Gastrocnemius medialis (tissue), 4 donors: ENCODE measurements at regions not wholly inside any gene's neighbourhood (a gene's known extent, or its start where the extent isn't known, plus 50 kb on each side); places are given as distances from the start of the nearest gene placed in this dataset.

Experiments used
- ATAC-seq, 2 donors: fragments of 150-250 bp; one replicate each; pipeline ENCODE4 v1.9.1; 2016
- DNase-seq, 2 donors: peaks; one replicate each; pipeline ENCODE4 v3.0.0-alpha.2; 2019
- H3K27ac ChIP-seq, 4 donors: fragments of 200-600 bp; sonication (generic); 1 replicate in 1 of 4; 2 replicates in 3 of 4; pipeline ENCODE4 v1.5.1; 2016 to 2018; ENCODE audit warnings: mild to moderate bottlenecking in 2 of 4, moderate library complexity in 1 of 4
- H3K27me3 ChIP-seq, 3 donors: fragments of 200-600 bp; sonication (generic) in 2 of 3; 1 replicate in 1 of 3; 2 replicates in 2 of 3; pipeline versions ENCODE4 v1.5.1 to v1.6.0; 2016 to 2019; ENCODE audit warnings: mild to moderate bottlenecking in 1 of 3, moderate library complexity in 1 of 3
- H3K36me3 ChIP-seq, 2 donors: fragments of 200-600 bp; sonication (generic) in 1 of 2; one replicate each; pipeline ENCODE4 v1.5.1; 2017 to 2018
- H3K4me1 ChIP-seq, 2 donors: fragments of 200-600 bp; sonication (generic) in 1 of 2; one replicate each; pipeline ENCODE4 v1.5.1; 2016 to 2017; ENCODE audit warnings: mild to moderate bottlenecking in 2 of 2
- H3K4me3 ChIP-seq, 4 donors: fragments of 200-600 bp; sonication (generic) in 3 of 4; 1 replicate in 1 of 4; 2 replicates in 3 of 4; pipeline ENCODE4 v1.5.1; 2016 to 2019; ENCODE audit warnings: mild to moderate bottlenecking in 2 of 4
- H3K9me3 ChIP-seq, 3 donors: fragments of 200-600 bp; sonication (generic) in 2 of 3; 1 replicate in 1 of 3; 2 replicates in 2 of 3; pipeline ENCODE4 v1.5.1; 2016 to 2019
- CTCF ChIP-seq, 5 experiments: fragments of 450-650 bp in 3 of 5; fragments of 200-600 bp in 2 of 5; sonication (generic) in 2 of 5; IDR thresholded peaks in 4 of 5; conservative IDR thresholded peaks in 1 of 5; 1 replicate in 4 of 5; 2 replicates in 1 of 5; pipeline ENCODE4 v1.5.1; 2016 to 2019; ENCODE audit warnings: antibody characterized with exemption in 5 of 5, mild to moderate bottlenecking in 3 of 5, moderate library complexity in 3 of 5
- POLR2A ChIP-seq, 2 donors: fragments of 450-650 bp; IDR thresholded peaks; one replicate each; pipeline ENCODE4 v1.6.1; 2017; ENCODE audit warnings: antibody characterized with exemption in 2 of 2, mild to moderate bottlenecking in 2 of 2, moderate library complexity in 2 of 2
- in situ Hi-C, 4 donors: fragments of 200-750 bp; cut with MboI; loops; one replicate each; pipeline versions ENCODE4 v1.15.0 to v1.8.0; 2017; ENCODE audit warnings: low sequenced_read_pairs in 4 of 4
- intact Hi-C: fragments of 100-400 bp; cut with DNase I; formaldehyde crosslinking; loops from one replicate; pipeline ENCODE4 v1.15.1; 2023; ENCODE audit warnings: low total_unique reads

GRCh38 chr12:70186436-70186835, 56.8 kb upstream of the CNOT2 start:
- intact Hi-C loops: no loop called here
- in situ Hi-C loops: no loop called here
- DNase-seq (no peak), ATAC-seq (no peak)
- Histone ChIP-seq H3K4me3 (no peak overlapping the region), H3K9me3 (no peaks in the 10 kb centered on the region), H3K36me3 (no peaks in the 10 kb centered on the region), H3K4me1 (no peaks in the 10 kb centered on the region), H3K27me3 (no peaks in the 10 kb centered on the region), H3K27ac (no peak overlapping the region)
- no peak for TF ChIP-seq POLR2A (IDR thresholded peaks at IDR 0.05)
- TF ChIP-seq CTCF (IDR thresholded peaks at IDR 0.05 in 4 of 5, conservative IDR thresholded peaks at IDR 0.05 in 1 of 5): no peak

GRCh38 chr12:70190262-70191010, 52.8 kb upstream of the CNOT2 start:
- no peak for DNase-seq
- H3K27me3 ChIP-seq: no peaks in the 10 kb centered on the region
- intact Hi-C loops (no loop called here), in situ Hi-C loops (no loop called here)
- no peak for ATAC-seq
- no peaks in the 10 kb centered on the region for H3K9me3 ChIP-seq
- H3K4me1 ChIP-seq: no peaks in the 10 kb centered on the region
- no peaks in the 10 kb centered on the region for H3K36me3 ChIP-seq
- TF ChIP-seq POLR2A (IDR thresholded peaks at IDR 0.05): no peak
- H3K27ac ChIP-seq: no peak overlapping the region
- no peak overlapping the region for H3K4me3 ChIP-seq
